ENCODE measurements at regions not wholly inside any gene's neighbourhood (a gene's known extent, or its start where the extent isn't known, plus 50 kb on each side); places are given as distances from the start of the nearest gene placed in this dataset.

- no peaks in the 10 kb centered on the region for H3K27me3 ChIP-seq (ENCODE audit: control insufficient read depth, insufficient read depth, low read length)
- H3K4me1 ChIP-seq (ENCODE audit: control insufficient read depth, insufficient read depth, low read length): no peaks in the 10 kb centered on the region
- ChIA-PET CTCF (no interaction called here), POLR2A (no interaction called here)
- no peak overlapping the region for H3K4me3 ChIP-seq (ENCODE audit: low read depth in 2 of 2, low read length in 2 of 2)
- ATAC-seq (no peak), DNase-seq (ENCODE audit: low read depth, low spot score) (no peak)
- H3K36me3 ChIP-seq (ENCODE audit: control insufficient read depth, insufficient read depth, low read length): no peaks in the 10 kb centered on the region
- in situ Hi-C loops (cut with HindIII; ENCODE audit: low pct_unique_long_range_greater_than_20kb, low sequenced_read_pairs) (no loop called here), intact Hi-C loops (cut with micrococcal nuclease; ENCODE audit: unreplicated experiment) (no loop called here)
- no TSS peak for BruUV-seq (replicated peaks)
- no peak for TF ChIP-seq SIN3A (IDR thresholded peaks at IDR 0.05; ENCODE audit: borderline replicate concordance, insufficient read depth, low read depth, low read length)
- no peak for TF ChIP-seq TCF7L2 (IDR thresholded peaks at IDR 0.05; ENCODE audit: low read depth, low read length)
- TF ChIP-seq POLR2AphosphoS5 (IDR thresholded peaks at IDR 0.05; ENCODE audit: low read depth, low read length): no peak
- TF ChIP-seq REST (IDR thresholded peaks at IDR 0.05; ENCODE audit: insufficient read depth in 1 of 2, low read depth in 2 of 2, low read length in 1 of 2): no peak
- no peak for TF ChIP-seq CTCF (IDR thresholded peaks at IDR 0.05)
- no peak overlapping the region for H3K27ac ChIP-seq (ENCODE audit: low read length)
- no peaks in the 10 kb centered on the region for H3K9me3 ChIP-seq (ENCODE audit: control insufficient read depth, insufficient read depth, low read depth, low read length)
These were observed 249.4 kb downstream of the CRPPA start for GRCh38 chr7:16171928-16172327.

GRCh38 chr7:16170671-16171070 lies 250.7 kb downstream of the CRPPA start:
- BruUV-seq (replicated peaks): no TSS peak
- TF ChIP-seq SIN3A (IDR thresholded peaks at IDR 0.05; ENCODE audit: borderline replicate concordance, insufficient read depth, low read depth, low read length) (no peak), REST (IDR thresholded peaks at IDR 0.05; ENCODE audit: insufficient read depth in 1 of 2, low read depth in 2 of 2, low read length in 1 of 2) (no peak), TCF7L2 (IDR thresholded peaks at IDR 0.05; ENCODE audit: low read depth, low read length) (no peak), CTCF (IDR thresholded peaks at IDR 0.05) (no peak), POLR2AphosphoS5 (IDR thresholded peaks at IDR 0.05; ENCODE audit: low read depth, low read length) (no peak)
- intact Hi-C loops (cut with micrococcal nuclease; ENCODE audit: unreplicated experiment) (no loop called here), in situ Hi-C loops (cut with HindIII; ENCODE audit: low pct_unique_long_range_greater_than_20kb, low sequenced_read_pairs) (no loop called here)
- ATAC-seq: no peak
- CTCF ChIA-PET: no interaction called here
- DNase-seq (ENCODE audit: low read depth, low spot score): no peak
- H3K27me3 ChIP-seq (ENCODE audit: control insufficient read depth, insufficient read depth, low read length): no peaks in the 10 kb centered on the region
- no peak overlapping the region for H3K27ac ChIP-seq (ENCODE audit: low read length)
- H3K36me3 ChIP-seq (ENCODE audit: control insufficient read depth, insufficient read depth, low read length): no peaks in the 10 kb centered on the region
- no peaks in the 10 kb centered on the region for H3K4me1 ChIP-seq (ENCODE audit: control insufficient read depth, insufficient read depth, low read length)
- no peaks in the 10 kb centered on the region for H3K9me3 ChIP-seq (ENCODE audit: control insufficient read depth, insufficient read depth, low read depth, low read length)
- POLR2A ChIA-PET: no interaction called here
- no peak overlapping the region for H3K4me3 ChIP-seq (ENCODE audit: low read depth in 2 of 2, low read length in 2 of 2)

Measured in Panc1 (cell line).